OCI-LY1 (cell line): ENCODE measurements at regions not wholly inside any gene's neighbourhood (a gene's known extent, or its start where the extent isn't known, plus 50 kb on each side); places are given as distances from the start of the nearest gene placed in this dataset.

ENCODE experiments used
- H2AFZ ChIP-seq: fragments of 200-600 bp; sonication (generic), shearing (Covaris generic); 2 replicates; pipeline ENCODE4 v1.6.0; 2014; ENCODE audit warnings: antibody characterized with exemption, mild to moderate bottlenecking, low read length
- H3F3A ChIP-seq: fragments of 200-600 bp; sonication (generic), shearing (Covaris generic); 2 replicates; pipeline ENCODE4 v1.6.0; 2014; ENCODE audit warnings: mild to moderate bottlenecking, antibody characterized with exemption, low read length, moderate library complexity; ENCODE audit not compliant: insufficient read depth
- H3K27ac ChIP-seq: fragments of 200-600 bp; sonication (generic); 2 replicates; pipeline ENCODE4 v1.5.1; 2014; ENCODE audit warnings: low read length, mixed run types, mild to moderate bottlenecking, low read depth; ENCODE audit not compliant: poor library complexity, severe bottlenecking
- H3K27me3 ChIP-seq: fragments of 200-600 bp; sonication (generic); 2 replicates; pipeline ENCODE4 v1.6.0; 2014; ENCODE audit warnings: antibody characterized with exemption, mild to moderate bottlenecking, low read length, moderate library complexity; ENCODE audit not compliant: insufficient read depth
- H3K36me3 ChIP-seq: fragments of 200-600 bp; sonication (generic); 2 replicates; pipeline ENCODE4 v1.6.1; 2014; ENCODE audit warnings: mild to moderate bottlenecking, antibody characterized with exemption, low read length, moderate library complexity, mixed read lengths; ENCODE audit not compliant: insufficient read depth
- H3K4me1 ChIP-seq: fragments of 200-600 bp; sonication (generic); 2 replicates; pipeline ENCODE4 v1.5.1; 2014; ENCODE audit warnings: mild to moderate bottlenecking, low read length, moderate library complexity; ENCODE audit not compliant: insufficient read depth, severe bottlenecking
- H3K4me2 ChIP-seq: fragments of 200-600 bp; sonication (generic), shearing (Covaris generic); 2 replicates; pipeline ENCODE4 v1.6.1; 2014; ENCODE audit warnings: low read length
- H3K4me3 ChIP-seq: fragments of 200-600 bp; sonication (generic); 2 replicates; pipeline ENCODE4 v1.5.1; 2014; ENCODE audit warnings: low read length, low read depth, mild to moderate bottlenecking, mixed read lengths; ENCODE audit not compliant: poor library complexity, severe bottlenecking
- H3K79me2 ChIP-seq: fragments of 200-600 bp; shearing (Covaris generic); 2 replicates; pipeline ENCODE4 v1.6.1; 2016; ENCODE audit warnings: mixed run types, low read length, mixed read lengths; ENCODE audit not compliant: insufficient read depth
- H3K9ac ChIP-seq: fragments of 200-600 bp; sonication (generic), shearing (Covaris generic); 2 replicates; pipeline ENCODE4 v1.6.1; 2014; ENCODE audit warnings: mild to moderate bottlenecking, low read length, mixed read lengths
- H3K9me2 ChIP-seq: fragments of 200-600 bp; sonication (generic), shearing (Covaris generic); 2 replicates; pipeline ENCODE4 v1.6.1; 2014; ENCODE audit warnings: low read depth, mild to moderate bottlenecking, low read length, mixed read lengths
- H3K9me3 ChIP-seq: fragments of 200-600 bp; shearing (Covaris generic); 2 replicates; pipeline ENCODE4 v1.6.1; 2014; ENCODE audit warnings: low read length, mixed read lengths
- H4K20me1 ChIP-seq: fragments of 200-600 bp; sonication (generic), shearing (Covaris generic); 2 replicates; pipeline ENCODE4 v1.6.0; 2016; ENCODE audit warnings: mild to moderate bottlenecking, low read length; ENCODE audit not compliant: insufficient read depth
- CTCF ChIP-seq: fragments of 200-600 bp; sonication (generic), shearing (Covaris generic); IDR thresholded peaks from 2 replicates; pipeline ENCODE4 v1.5.1; 2017; ENCODE audit warnings: mild to moderate bottlenecking, antibody characterized with exemption, low read length, moderate library complexity, mixed read lengths
- EZH2 ChIP-seq: fragments of 200-600 bp; sonication (generic), shearing (Covaris generic); IDR thresholded peaks from 2 replicates; pipeline ENCODE4 v1.8.0; 2017; ENCODE audit warnings: borderline replicate concordance, mixed run types, mild to moderate bottlenecking, antibody characterized with exemption, low read length, moderate library complexity, mixed read lengths

GRCh38 chr11:129595038-129595962 lies 219.7 kb downstream of the BARX2 start:
- H3K4me2 ChIP-seq, result no peak overlapping the region
- H4K20me1 ChIP-seq, result no peaks in the 10 kb centered on the region
- no peak overlapping the region for H2AFZ ChIP-seq
- H3K9ac ChIP-seq, result no peak overlapping the region
- H3K4me3 ChIP-seq, result no peak overlapping the region
- no peaks in the 10 kb centered on the region for H3K9me3 ChIP-seq
- H3K9me2 ChIP-seq, result no peaks in the 10 kb centered on the region
- no peaks in the 10 kb centered on the region for H3K27me3 ChIP-seq
- H3K79me2 ChIP-seq, result no peaks in the 10 kb centered on the region
- no peaks in the 10 kb centered on the region for H3K36me3 ChIP-seq
- no peak overlapping the region for H3K27ac ChIP-seq
- H3K4me1 ChIP-seq, result no peaks in the 10 kb centered on the region
- H3F3A ChIP-seq, result no peaks in the 10 kb centered on the region
- TF ChIP-seq CTCF (no peak), EZH2 (no peak)

- Histone ChIP-seq H3K9me2 (no peaks in the 10 kb centered on the region), H3K27me3 (no peaks in the 10 kb centered on the region), H3K27ac (no peak overlapping the region), H3K79me2 (no peaks in the 10 kb centered on the region), H3K4me2 (no peak overlapping the region), H2AFZ (no peak overlapping the region), H3F3A (no peaks in the 10 kb centered on the region), H3K36me3 (no peaks in the 10 kb centered on the region), H3K9me3 (no peaks in the 10 kb centered on the region), H4K20me1 (no peaks in the 10 kb centered on the region), H3K4me1 (no peaks in the 10 kb centered on the region), H3K9ac (no peak overlapping the region), H3K4me3 (no peak overlapping the region)
- no peak for TF ChIP-seq EZH2
- TF ChIP-seq CTCF, result no peak
Measured at GRCh38 chr11:129596351-129596750, 219.3 kb upstream of the TMEM45B start.

- H3K9me3 ChIP-seq, result no peaks in the 10 kb centered on the region
- H2AFZ ChIP-seq, result no peak overlapping the region
- H3K9me2 ChIP-seq, result no peaks in the 10 kb centered on the region
- no peak overlapping the region for H3K9ac ChIP-seq
- no peaks in the 10 kb centered on the region for H3F3A ChIP-seq
- no peaks in the 10 kb centered on the region for H4K20me1 ChIP-seq
- no peaks in the 10 kb centered on the region for H3K4me1 ChIP-seq
- no peak for TF ChIP-seq CTCF
- TF ChIP-seq EZH2, result no peak
- H3K4me3 ChIP-seq, result no peak overlapping the region
- no peak overlapping the region for H3K4me2 ChIP-seq
- no peaks in the 10 kb centered on the region for H3K79me2 ChIP-seq
- no peak overlapping the region for H3K27ac ChIP-seq
- no peaks in the 10 kb centered on the region for H3K36me3 ChIP-seq
- no peaks in the 10 kb centered on the region for H3K27me3 ChIP-seq
Measured at GRCh38 chr11:129598378-129598777, 217.3 kb upstream of the TMEM45B start.
